Activated CD4-positive, alpha-beta T cell treated with anti-CD3 and anti-CD28 coated beads, Interleukin-10, Interleukin-2, amounts not matched to agents 100 ng/mL and 50 ng/mL, durations not matched to agents 16 hours and 8 hours (primary cell): ENCODE measurements at regions not wholly inside any gene's neighbourhood (a gene's known extent, or its start where the extent isn't known, plus 50 kb on each side); places are given as distances from the start of the nearest gene placed in this dataset.
"Not testable (repeated sequence)": the region's sequence is repeated elsewhere in the genome, so short reads cannot be mapped to it uniquely, and the experiment has no call there.

Source experiments
- DNase-seq: peaks from one replicate; pipeline ENCODE4 v3.0.0-alpha.2; 2020

GRCh38 chr3:124617177-124617576, 113.1 kb upstream of the UMPS start:
- DNase-seq = no peak

- DNase-seq = peak; percentile 29
Measured at GRCh38 chr3:124619887-124620599, 110.2 kb upstream of the UMPS start.

- DNase-seq = peak; percentile 68
Measured at GRCh38 chr3:124620600-124621063, 109.6 kb upstream of the UMPS start.

- DNase-seq = no peak
Measured at GRCh38 chr3:124621498-124621897, 108.8 kb upstream of the UMPS start.

- DNase-seq = no peak
Measured at GRCh38 chr3:124625074-124625473, 105.2 kb upstream of the UMPS start.

- no peak for DNase-seq
Measured at GRCh38 chr3:124627501-124627908, 102.7 kb upstream of the UMPS start.

- no peak for DNase-seq
Measured at GRCh38 chr3:124628863-124629262, 101.4 kb upstream of the UMPS start.

- no peak for DNase-seq
Measured at GRCh38 chr3:124629497-124629896, 100.8 kb upstream of the UMPS start.

GRCh38 chr3:124630960-124631359, 99.3 kb upstream of the UMPS start:
- no peak for DNase-seq

GRCh38 chr3:124631727-124632126, 98.5 kb upstream of the UMPS start:
- DNase-seq = no peak

- no peak for DNase-seq
Measured at GRCh38 chr3:124632566-124633140, 97.6 kb upstream of the UMPS start.

- no peak for DNase-seq
Measured at GRCh38 chr3:124633524-124633923, 96.7 kb upstream of the UMPS start.

GRCh38 chr3:124634210-124635168, 95.8 kb upstream of the UMPS start:
- no peak for DNase-seq

GRCh38 chr3:124635169-124635539, 95.1 kb upstream of the UMPS start:
- DNase-seq = no peak

- no peak for DNase-seq
Measured at GRCh38 chr3:124636101-124636862, 94.0 kb upstream of the UMPS start.

GRCh38 chr3:124636863-124637296, 93.4 kb upstream of the UMPS start:
- no peak for DNase-seq

GRCh38 chr3:124639406-124640237, 90.6 kb upstream of the UMPS start:
- peak; percentile 60 for DNase-seq

GRCh38 chr3:124640635-124641306, 89.5 kb upstream of the UMPS start:
- DNase-seq = no peak

GRCh38 chr3:124643453-124643852, 86.8 kb upstream of the UMPS start:
- no peak for DNase-seq

- DNase-seq = not testable (repeated sequence)
Measured at GRCh38 chr3:124646186-124646585, 84.1 kb upstream of the UMPS start.

GRCh38 chr3:124648551-124648950, 81.7 kb upstream of the UMPS start:
- DNase-seq = no peak
